ENCODE measurements at regions not wholly inside any gene's neighbourhood (a gene's known extent, or its start where the extent isn't known, plus 50 kb on each side); places are given as distances from the start of the nearest gene placed in this dataset.
A peak's percentile ranks its signal among the peaks of the same experiment; 100 is the strongest.

DNA sequence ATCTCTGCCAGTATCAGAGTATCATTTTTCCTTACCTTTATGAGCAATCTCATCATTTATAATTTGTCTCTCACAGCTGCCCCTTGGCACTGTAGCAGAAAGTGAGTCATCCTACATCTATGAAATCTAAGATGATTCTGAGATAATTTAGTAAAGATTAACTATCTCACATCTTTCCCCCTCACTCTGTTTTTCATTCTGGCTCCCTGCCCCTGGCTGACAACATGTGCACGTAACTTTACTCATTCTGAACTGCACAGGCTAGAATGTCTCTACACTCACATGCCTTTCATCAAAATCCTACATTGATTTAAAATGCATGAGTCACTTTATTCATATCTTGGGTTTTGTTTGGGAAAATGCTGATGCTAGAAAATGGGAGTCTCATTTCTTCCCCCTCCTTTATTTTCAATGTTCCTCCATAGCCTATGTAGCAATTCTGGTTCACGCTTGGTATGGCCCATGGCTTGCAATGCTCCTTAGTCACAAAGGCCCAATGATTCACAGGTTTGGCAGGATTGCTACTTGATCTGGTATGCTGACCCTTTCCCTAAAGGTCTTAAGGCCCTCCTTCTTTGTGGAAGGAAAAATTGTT, 838.5 kb downstream of the TUSC7 start:
- Histone ChIP-seq H3K4me2 (no peak overlapping the region), H3K36me3 (no peaks in the 10 kb centered on the region), H3K9ac (no peak overlapping the region), H3K4me3 (no peak overlapping the region), H4K20me1 (no peaks in the 10 kb centered on the region), H3K27ac (no peak overlapping the region), H3K27me3 (no peaks in the 10 kb centered on the region), H3K9me3 (replicated peaks in 1 of 11) (no peaks in the 10 kb centered on the region), H3K4me1 (peaks cover 0 to 25% (median 5%) of the 10 kb centered on the region in 10 experiments; a peak in 9 of 20 replicates)
- no peak for TF ChIP-seq Cebpa-rat (IDR thresholded peaks at IDR 0.05)

DNA sequence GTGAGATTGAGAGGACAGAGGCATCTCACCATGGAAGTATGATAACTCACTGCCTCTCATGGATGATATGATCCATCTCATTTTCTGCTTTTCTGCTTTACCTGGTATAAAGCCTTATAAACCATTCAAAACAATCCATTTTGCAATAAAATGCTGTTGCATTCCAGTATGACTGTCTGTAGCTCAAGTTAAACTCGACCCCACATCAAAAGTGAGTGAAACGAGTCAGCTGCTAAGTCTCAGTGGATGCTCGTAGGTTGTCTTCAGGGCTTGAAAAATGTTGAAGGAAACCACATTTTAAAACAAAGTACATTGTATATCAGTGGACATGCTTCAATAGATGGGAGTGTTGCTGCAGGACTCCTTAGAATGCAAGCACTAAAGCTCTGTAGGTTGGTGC, 839.0 kb downstream of the TUSC7 start:
- Histone ChIP-seq H3K9me3 (replicated peaks in 1 of 11) (no peaks in the 10 kb centered on the region), H3K4me2 (no peak overlapping the region), H3K27ac (no peak overlapping the region), H3K9ac (no peak overlapping the region), H3K36me3 (no peaks in the 10 kb centered on the region), H4K20me1 (no peaks in the 10 kb centered on the region), H3K27me3 (no peaks in the 10 kb centered on the region), H3K4me3 (no peak overlapping the region), H3K4me1 (peaks cover 0 to 31% (median 6%) of the 10 kb centered on the region in 10 experiments; a peak in 9 of 20 replicates)
- TF ChIP-seq Cebpa-rat (IDR thresholded peaks at IDR 0.05) = no peak

- H3K27ac ChIP-seq = no peak overlapping the region
- H3K36me3 ChIP-seq = no peaks in the 10 kb centered on the region
- H3K4me1 ChIP-seq = peaks cover 0 to 35% (median 6%) of the 10 kb centered on the region in 10 experiments; a peak in 9 of 20 replicates
- no peak for TF ChIP-seq Cebpa-rat (IDR thresholded peaks at IDR 0.05)
- no peak overlapping the region for H3K4me2 ChIP-seq
- no peak overlapping the region for H3K4me3 ChIP-seq
- no peaks in the 10 kb centered on the region for H3K27me3 ChIP-seq
- H3K9ac ChIP-seq = no peak overlapping the region
- H3K9me3 ChIP-seq (replicated peaks in 1 of 11) = no peaks in the 10 kb centered on the region
- H4K20me1 ChIP-seq = no peaks in the 10 kb centered on the region
Measured at GRCh38 chr3:117549716-117550115, 840.1 kb downstream of the TUSC7 start.

GRCh38 chr3:117550766-117551165, 841.2 kb downstream of the TUSC7 start:
- Histone ChIP-seq H3K4me3 (no peak overlapping the region), H3K4me1 (peaks cover 0 to 35% (median 6%) of the 10 kb centered on the region in 10 experiments; a peak in 9 of 20 replicates), H3K9me3 (replicated peaks in 1 of 11) (no peaks in the 10 kb centered on the region), H3K27me3 (no peaks in the 10 kb centered on the region), H3K36me3 (no peaks in the 10 kb centered on the region), H3K4me2 (peak overlapping the region in 6 of 11 experiments; percentile 5 to 18 (median 12); a peak in 3 of 22 replicates), H3K9ac (no peak overlapping the region), H3K27ac (no peak overlapping the region), H4K20me1 (no peaks in the 10 kb centered on the region)
- no peak for TF ChIP-seq Cebpa-rat (IDR thresholded peaks at IDR 0.05)

DNA sequence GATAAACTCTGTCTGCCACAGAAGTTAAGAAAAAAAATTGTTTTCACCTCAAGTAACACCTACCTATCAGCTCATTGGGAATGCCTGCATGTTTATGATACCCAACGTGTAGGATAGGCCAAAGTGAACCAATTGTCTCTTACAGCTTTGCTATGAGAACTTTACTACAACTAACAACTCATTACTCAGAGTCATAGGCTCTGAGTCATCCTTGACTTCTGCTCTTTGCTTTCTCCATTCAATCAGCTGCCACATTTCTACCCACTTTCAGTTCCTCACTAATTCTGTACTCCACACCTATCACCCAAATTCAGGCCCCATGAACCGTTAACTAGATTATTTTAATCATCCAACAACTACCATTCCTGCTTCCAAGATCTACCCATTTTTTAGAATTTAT, 843.9 kb downstream of the TUSC7 start:
- Histone ChIP-seq H3K9ac (no peak overlapping the region), H3K27ac (no peak overlapping the region; a peak in 1 of 22 replicates), H3K4me3 (no peak overlapping the region), H3K4me2 (peak overlapping the region in 3 of 11 experiments; percentile 13 to 42 (median 14); a peak in 3 of 22 replicates), H3K27me3 (no peaks in the 10 kb centered on the region), H3K36me3 (no peaks in the 10 kb centered on the region), H4K20me1 (no peaks in the 10 kb centered on the region), H3K9me3 (replicated peaks in 1 of 11) (no peaks in the 10 kb centered on the region), H3K4me1 (peaks cover 0 to 35% (median 6%) of the 10 kb centered on the region in 10 experiments; a peak in 9 of 20 replicates)
- no peak for TF ChIP-seq Cebpa-rat (IDR thresholded peaks at IDR 0.05)

GRCh38 chr3:117556646-117557407, 847.2 kb downstream of the TUSC7 start:
- Histone ChIP-seq H3K9ac (no peak overlapping the region), H4K20me1 (no peaks in the 10 kb centered on the region), H3K36me3 (no peaks in the 10 kb centered on the region), H3K27ac (no peak overlapping the region), H3K27me3 (no peaks in the 10 kb centered on the region), H3K4me3 (no peak overlapping the region), H3K4me2 (no peak overlapping the region), H3K4me1 (peaks cover 0 to 21% (median 0%) of the 10 kb centered on the region in 10 experiments; a peak in 5 of 20 replicates), H3K9me3 (replicated peaks in 1 of 11) (no peaks in the 10 kb centered on the region)
- TF ChIP-seq Cebpa-rat (IDR thresholded peaks at IDR 0.05) = no peak

DNA sequence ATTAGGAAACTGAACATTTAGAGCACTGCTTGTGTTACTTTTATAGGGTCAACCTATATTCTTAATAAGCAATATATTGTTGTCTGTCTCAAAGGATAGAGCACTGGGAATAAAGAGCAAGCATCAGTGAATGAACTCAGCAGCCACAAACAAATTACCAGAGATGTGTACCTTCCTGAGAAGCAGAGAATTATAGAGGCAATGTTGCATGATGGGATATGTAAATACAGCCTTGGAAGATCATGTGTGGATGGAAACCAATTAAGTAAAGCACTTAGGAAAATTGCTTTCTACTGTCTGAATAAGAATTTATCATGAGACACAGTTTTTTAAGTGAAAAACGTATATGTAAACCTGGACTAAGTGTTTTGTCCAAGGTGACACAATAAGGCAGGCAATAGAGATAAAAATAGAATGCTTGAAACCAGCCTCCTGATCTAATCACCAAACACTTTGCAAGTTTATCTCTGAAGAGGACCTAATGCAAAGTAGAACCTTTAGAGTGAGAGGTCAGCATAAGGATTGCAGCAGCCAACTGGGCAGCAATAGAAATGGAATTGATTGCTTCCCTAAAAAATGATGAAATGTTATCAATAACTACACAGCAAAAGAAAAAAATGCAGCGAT, 848.0 kb downstream of the TUSC7 start:
- TF ChIP-seq Cebpa-rat (IDR thresholded peaks at IDR 0.05) = no peak
- H3K4me1 ChIP-seq = peaks cover 0 to 14% (median 0%) of the 10 kb centered on the region in 10 experiments; a peak in 5 of 20 replicates
- H3K27me3 ChIP-seq = no peaks in the 10 kb centered on the region
- no peaks in the 10 kb centered on the region for H3K36me3 ChIP-seq
- H3K9me3 ChIP-seq (replicated peaks in 1 of 11) = no peaks in the 10 kb centered on the region
- H4K20me1 ChIP-seq = no peaks in the 10 kb centered on the region
- H3K4me3 ChIP-seq = no peak overlapping the region
- H3K27ac ChIP-seq = no peak overlapping the region
- no peak overlapping the region for H3K9ac ChIP-seq
- no peak overlapping the region for H3K4me2 ChIP-seq

DNA sequence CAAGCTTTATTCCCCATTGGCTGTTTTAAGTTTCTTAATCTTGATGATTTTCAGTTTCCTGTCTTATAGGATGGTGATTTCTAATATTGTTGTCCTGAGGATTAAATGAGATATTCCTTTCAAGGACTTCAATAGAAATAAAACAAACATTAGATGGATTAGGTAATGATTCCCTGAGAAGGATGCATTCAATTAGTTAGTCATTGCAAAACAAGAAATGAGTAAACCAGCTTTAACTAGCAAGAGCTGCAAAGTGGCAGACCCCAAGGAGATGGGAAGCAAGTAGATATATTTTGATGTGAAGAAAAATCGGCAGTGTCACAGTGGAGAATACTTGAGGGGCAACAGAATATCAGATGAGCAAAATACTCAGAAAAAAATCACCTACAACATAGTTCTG, 849.1 kb downstream of the TUSC7 start:
- Histone ChIP-seq H3K27me3 (no peaks in the 10 kb centered on the region), H3K4me1 (peaks cover 0 to 3% (median 0%) of the 10 kb centered on the region in 10 experiments; a peak in 2 of 20 replicates)
- TF ChIP-seq Cebpa-rat (IDR thresholded peaks at IDR 0.05) = no peak

DNA sequence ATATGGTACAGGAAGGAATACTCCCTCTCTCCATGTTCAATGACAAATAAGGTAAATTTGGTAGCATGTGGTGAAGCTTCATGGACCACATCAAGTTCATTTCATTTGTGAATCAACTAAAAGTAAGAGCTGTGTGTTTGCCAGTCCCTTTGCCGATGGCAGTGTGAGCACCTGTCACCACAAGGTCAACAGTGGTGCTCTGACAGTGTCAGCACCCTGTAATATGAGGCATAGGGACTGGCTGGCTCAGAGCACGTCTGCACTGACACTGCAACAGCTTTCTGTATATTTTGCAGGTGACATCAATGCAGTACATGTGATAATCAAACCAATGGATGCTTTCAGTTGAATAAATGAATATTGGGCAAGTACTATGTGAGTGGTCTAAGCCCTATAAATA, 852.4 kb downstream of the TUSC7 start:
- Histone ChIP-seq H3K27me3 (no peaks in the 10 kb centered on the region), H3K36me3 (no peaks in the 10 kb centered on the region), H3K4me3 (no peak overlapping the region), H4K20me1 (no peaks in the 10 kb centered on the region), H3K27ac (no peak overlapping the region), H3K4me1 (peaks cover 0 to 6% (median 0%) of the 10 kb centered on the region in 10 experiments; a peak in 1 of 20 replicates), H3K9ac (no peak overlapping the region), H3K9me3 (replicated peaks in 1 of 11) (no peaks in the 10 kb centered on the region), H3K4me2 (no peak overlapping the region)
- no peak for TF ChIP-seq Cebpa-rat (IDR thresholded peaks at IDR 0.05)

More for the DNA sequence above, 849.1 kb downstream of the TUSC7 start:
- Histone ChIP-seq H3K4me3 (no peak overlapping the region), H3K9ac (no peak overlapping the region), H3K27ac (no peak overlapping the region), H3K36me3 (no peaks in the 10 kb centered on the region), H3K9me3 (replicated peaks in 1 of 11) (no peaks in the 10 kb centered on the region), H3K4me2 (no peak overlapping the region), H4K20me1 (no peaks in the 10 kb centered on the region)
